GM19023 (cell line): ENCODE measurements at regions not wholly inside any gene's neighbourhood (a gene's known extent, or its start where the extent isn't known, plus 50 kb on each side); places are given as distances from the start of the nearest gene placed in this dataset.

Source experiments
- ATAC-seq: cut with Tn5 transposase; IDR thresholded peaks from one replicate; pipeline ENCODE4 v1.9.1; 2021; ENCODE audit warnings: mild to moderate bottlenecking, moderate library complexity; ENCODE audit not compliant: unreplicated experiment

- ATAC-seq = no peak
Observed at GRCh38 chr11:90407350-90407749, 184.5 kb upstream of the CHORDC1 start.

- no peak for ATAC-seq
Observed at GRCh38 chr11:90392692-90393091, 169.8 kb upstream of the CHORDC1 start.

GRCh38 chr11:90391756-90392155 is 168.9 kb upstream of the CHORDC1 start:
- ATAC-seq = no peak

- no peak for ATAC-seq
Observed at GRCh38 chr11:90380206-90380605, 157.4 kb upstream of the CHORDC1 start.

DNA sequence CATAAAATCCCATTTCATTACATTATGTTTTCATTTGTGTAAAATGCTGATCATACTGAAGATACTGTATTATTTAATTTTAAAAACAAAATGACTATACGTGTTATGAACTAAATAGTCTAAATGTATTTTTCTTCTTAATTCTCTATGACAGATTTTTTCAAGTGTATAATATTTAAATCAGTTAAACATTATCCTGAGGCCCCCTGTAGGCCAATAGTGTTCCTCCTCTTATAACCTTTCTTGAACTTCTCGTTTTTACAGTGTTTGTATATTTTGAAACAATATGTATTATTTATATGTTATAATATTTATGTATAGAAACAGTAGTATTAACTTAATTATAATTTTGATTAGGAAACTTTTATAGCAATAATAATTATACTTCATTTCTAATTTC is 151.1 kb upstream of the CHORDC1 start:
- no peak for ATAC-seq

GRCh38 chr11:90364527-90364926 is 141.7 kb upstream of the CHORDC1 start:
- ATAC-seq = no peak

DNA sequence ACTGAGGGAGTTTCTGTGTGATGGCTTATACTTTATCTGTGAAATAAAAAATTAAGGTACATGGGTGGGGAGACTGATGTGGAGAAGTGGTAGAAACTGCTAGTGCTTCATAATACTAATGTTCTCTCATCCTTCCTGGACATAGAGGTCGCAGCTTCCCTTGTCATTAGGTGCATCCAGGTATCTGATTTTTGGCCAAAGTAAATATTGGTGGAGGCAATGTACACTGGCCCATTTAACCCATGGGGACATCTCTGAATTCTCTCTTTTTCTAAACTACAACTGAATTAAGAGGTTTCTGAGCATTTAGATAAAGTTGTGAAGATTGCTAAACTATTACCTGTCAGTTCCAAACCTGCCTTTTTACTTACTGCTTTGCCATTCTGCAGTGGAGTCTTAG is 140.9 kb upstream of the CHORDC1 start:
- ATAC-seq = no peak

DNA sequence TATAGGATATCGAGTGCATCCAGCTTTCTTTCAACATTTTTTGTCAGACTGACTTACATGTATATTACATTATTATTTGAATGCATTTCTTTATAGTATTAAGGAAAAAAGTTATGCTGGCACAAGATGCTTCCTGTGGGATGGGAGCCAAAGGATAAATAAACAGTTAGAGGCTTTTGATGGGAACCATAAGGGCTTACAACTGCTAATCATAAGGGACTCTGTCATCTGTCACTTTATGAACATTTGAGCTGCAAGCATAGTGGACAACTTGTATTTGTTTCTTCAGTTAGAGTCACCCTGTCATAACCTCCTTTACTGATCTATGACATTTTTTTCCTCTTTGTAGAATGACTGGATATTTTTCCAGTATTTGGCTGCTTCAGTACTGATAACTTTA is 132.4 kb upstream of the CHORDC1 start:
- ATAC-seq = no peak

DNA sequence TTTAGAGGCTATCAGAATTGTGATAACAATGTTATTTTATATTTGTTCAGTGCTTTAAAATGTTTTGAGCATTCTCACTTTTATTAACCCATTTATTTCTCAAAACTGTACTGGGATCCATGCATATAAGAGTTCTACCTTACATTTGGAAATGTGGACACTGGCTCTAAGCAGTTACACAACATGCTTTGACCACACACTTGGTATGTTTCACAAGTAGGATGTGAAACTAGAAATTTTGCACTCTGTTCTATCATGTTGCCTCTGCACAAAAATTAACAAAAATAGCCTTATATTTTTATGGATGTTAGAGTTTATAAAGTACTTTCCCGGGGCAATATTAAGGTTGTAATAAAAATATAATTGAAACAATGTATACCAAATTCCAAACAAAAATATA is 126.9 kb upstream of the CHORDC1 start:
- no peak for ATAC-seq

GRCh38 chr11:90344546-90344945 is 121.7 kb upstream of the CHORDC1 start:
- ATAC-seq = no peak

DNA sequence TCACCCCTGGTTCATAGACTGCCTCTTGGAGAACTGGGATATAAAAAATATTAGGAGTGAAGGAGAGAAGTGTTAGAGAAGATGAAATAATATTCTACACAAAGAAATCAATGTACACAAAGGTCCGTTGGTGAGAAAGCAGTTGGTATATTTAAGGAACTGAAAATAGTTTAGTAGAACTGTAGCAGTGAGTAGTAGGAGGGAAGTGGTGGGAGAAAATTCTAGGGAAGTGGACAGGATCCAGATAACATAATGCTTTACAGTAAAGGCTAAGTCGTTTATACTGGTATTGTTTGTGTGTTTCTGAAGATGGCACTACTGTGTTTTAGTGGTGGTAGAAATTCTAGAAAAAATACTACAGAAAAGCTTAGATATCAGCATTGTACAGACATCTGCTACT is 120.8 kb upstream of the CHORDC1 start:
- ATAC-seq = no peak

GRCh38 chr11:90341986-90342385 is 119.1 kb upstream of the CHORDC1 start:
- no peak for ATAC-seq

- ATAC-seq = no peak
Observed at GRCh38 chr11:90332415-90332814, 109.6 kb upstream of the CHORDC1 start.

DNA sequence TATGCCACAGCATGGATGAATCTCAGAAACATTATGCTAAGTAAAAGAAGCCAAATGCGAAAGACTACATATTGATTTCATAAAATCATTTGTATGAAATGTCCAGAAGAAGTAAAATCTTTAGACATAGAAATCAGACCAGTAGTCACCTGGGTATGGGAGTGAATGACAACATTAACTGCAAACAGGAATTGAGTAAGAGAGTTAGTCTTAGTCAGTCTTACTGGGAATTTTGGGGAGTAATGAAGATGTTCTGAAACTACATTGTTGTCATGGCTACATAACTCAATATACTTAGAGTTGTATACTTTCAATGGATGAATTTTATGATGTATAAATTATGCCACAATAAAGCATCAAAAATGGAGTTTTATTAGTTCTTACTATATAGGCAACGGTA is 107.8 kb upstream of the CHORDC1 start:
- no peak for ATAC-seq

DNA sequence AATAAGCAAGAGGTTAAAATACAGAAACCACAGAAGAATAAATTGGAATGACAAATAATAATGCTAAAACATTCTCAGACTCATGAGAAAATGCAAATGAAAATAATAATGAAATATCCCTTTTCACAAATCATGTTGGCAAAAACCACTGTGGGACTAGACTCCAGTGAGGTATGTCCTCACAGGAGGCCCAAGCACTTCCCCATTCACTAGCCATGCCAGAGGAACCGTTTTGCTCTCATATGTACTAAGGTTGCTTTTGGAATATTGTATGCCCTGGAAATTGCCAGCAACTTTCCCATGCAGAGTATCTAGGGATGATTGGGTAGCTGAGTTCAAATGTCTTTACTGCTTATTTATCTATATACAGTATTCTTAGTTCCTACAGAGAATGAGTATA is 106.2 kb upstream of the CHORDC1 start:
- ATAC-seq = no peak

GRCh38 chr11:90326647-90327046 is 103.8 kb upstream of the CHORDC1 start:
- ATAC-seq = no peak

GRCh38 chr11:90323289-90323688 is 100.4 kb upstream of the CHORDC1 start:
- ATAC-seq = no peak

- ATAC-seq = no peak
Observed at GRCh38 chr11:90321018-90321417, 98.2 kb upstream of the CHORDC1 start.

- no peak for ATAC-seq
Observed at GRCh38 chr11:90318651-90319050, 95.8 kb upstream of the CHORDC1 start.

GRCh38 chr11:90310210-90310609 is 87.4 kb upstream of the CHORDC1 start:
- ATAC-seq = no peak

GRCh38 chr11:90309693-90310092 is 86.8 kb upstream of the CHORDC1 start:
- no peak for ATAC-seq

GRCh38 chr11:90294526-90294925 is 71.7 kb upstream of the CHORDC1 start:
- no peak for ATAC-seq

GRCh38 chr11:90294091-90294490 is 71.2 kb upstream of the CHORDC1 start:
- ATAC-seq = no peak
